Renal cortex interstitium (tissue), 11 donors: ENCODE measurements at regions not wholly inside any gene's neighbourhood (a gene's known extent, or its start where the extent isn't known, plus 50 kb on each side); places are given as distances from the start of the nearest gene placed in this dataset.

ENCODE experiments used
- DNase-seq, 11 donors: peaks; one replicate each; pipeline ENCODE4 v3.0.0-alpha.2; 2013; ENCODE audit warnings: low read depth in 9 of 11, low spot score in 4 of 11; ENCODE audit errors: extremely low read depth in 1 of 11

DNA sequence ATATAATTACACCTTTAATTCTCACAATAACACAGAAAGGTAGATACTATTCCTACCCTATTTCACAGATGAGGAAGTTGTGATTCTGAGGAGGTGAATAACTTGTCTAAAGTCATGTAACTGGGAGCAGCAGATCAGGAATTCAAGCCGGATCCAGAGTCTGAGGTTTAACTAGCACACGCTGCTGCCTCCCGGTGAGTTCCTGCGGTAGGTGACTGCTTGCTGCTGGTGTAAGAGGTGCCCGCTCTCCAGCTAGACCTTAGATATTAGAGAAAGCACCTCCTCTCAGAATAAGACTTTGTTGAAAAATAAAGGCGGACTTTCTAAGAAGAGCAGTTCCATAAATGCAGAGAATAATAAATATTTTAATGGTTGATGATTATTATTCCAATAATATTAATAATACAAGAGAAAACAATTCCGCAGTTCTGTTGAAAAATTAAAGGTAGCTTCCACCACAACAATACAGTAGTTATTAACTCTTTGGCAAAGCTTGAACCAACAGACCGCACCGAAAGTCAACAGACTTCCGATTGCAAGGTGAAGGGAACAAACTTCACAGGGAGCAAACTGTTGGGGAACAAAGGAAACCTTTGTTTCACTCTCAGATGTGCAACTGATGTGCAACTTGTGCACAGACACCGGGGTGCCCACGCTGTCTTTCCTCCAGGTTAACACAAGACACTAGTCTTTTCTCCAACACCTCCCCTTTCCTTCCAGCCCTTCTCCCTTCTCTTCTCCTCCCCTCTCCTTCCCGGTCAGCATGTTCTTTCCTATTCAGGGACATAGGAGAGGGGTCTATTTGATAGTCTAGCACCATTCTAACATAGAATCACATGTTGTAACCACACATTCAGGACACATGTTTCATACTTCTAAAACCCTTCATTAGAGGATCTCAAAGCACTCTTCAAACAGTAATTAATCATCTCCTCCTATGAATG is 73.2 kb upstream of the EGLN3 start:
- DNase-seq: no peak

DNA sequence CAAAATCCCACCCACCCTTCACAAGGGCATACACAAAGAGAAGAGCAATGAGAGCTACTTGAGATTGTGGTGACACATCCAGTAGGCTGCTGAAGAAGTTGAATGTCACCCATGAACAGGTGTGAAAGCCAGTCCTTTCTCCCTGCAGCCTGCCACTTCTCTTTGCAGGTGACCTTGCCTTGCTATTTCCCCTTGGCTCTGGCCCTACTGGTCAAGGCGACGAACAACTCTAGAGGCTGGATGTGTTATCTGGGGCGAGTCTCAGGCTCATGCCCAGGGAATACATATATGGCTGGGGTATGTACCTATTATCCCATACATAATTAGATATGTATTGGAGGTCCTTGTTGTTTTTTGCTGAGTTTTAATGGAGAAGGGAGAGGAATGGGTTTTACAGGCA is 70.2 kb upstream of the EGLN3 start:
- no peak for DNase-seq

DNA sequence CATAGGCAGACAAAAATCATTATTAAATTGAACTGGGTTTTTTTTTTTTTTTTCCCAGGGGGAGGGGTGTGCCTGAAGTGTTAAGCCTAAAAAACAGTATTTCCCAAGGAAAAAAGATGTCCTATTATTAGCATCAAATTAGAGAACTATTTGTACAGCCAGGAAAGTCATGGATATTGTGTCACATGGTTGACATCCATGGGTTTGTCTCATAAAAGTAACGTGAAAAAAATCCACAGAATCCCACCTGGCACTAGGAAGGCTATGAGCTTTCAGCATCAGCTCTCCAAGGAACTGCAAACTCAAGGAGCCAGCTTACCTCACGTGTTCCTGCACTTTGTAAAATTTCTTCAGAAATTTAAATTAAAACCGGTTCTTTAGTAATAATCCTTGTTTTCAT is 69.1 kb upstream of the EGLN3 start:
- no peak for DNase-seq

DNA sequence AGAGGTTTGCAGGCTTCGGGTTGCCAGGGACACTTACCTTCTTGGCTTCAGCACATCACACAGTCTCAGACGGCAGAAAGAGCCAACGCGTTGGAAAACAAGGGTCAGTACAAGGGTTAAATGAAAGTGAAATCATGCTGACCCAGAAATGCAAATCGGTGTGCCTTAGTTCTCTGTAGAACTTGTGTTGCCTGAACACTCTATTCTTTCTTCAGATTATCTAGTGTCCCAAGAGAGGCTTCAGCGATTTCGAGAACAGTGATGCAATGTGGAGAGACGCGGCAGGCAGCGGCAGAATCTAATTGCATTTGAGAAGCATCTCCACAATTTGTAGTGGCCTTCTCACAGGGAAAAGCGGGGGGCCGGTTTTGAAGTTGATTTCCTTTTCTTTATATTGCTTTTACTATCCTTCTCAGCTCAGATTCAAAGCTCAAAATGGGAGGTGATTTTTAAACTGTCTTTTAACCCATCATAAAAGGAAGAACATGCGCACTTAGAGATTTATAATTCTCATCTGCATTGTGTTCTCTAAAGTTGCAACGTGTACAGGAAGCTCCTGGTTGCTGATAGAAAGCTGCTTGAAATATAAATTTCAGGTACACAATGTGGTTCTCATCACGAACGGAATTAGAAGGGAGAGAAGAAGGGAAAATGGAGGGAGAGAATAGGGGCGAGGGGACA is 67.8 kb upstream of the EGLN3 start:
- DNase-seq: no peak

DNA sequence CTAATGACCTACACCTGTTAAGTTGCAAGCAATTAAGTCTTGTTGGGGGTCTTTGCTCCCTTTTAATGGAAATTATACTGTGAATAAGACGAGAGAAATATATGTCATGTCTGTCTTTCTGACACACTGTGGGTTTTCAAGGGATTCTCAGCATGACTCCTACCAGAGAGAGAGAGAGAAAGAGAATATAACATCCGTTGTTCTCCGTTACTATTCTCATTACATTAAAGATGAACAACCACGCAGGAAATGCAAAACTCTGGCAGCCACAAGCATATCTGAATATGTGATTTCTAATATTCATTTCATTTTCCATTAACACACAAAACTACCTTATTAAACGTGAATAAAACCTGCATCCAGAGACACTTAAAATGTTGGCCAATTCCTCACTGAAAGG is 67.3 kb upstream of the EGLN3 start:
- no peak for DNase-seq

DNA sequence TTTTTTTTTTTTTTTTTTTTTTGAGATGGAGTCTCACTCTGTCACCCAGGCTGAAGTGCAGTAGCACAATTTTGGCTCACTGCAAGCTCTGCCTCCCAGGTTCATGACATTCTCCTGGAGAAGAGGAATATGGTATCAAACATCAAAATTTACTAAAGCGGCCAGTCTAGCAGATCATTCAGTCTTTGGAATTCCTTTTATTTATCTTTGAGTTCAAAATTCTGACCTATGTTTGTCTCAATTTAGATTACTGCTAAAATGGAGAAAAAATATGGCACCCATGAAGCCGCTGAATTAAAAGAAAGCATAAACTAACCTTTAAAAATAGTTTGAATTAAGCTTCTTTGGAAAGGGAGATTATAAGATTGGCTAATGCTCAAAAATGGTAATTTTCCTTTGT is 64.5 kb upstream of the EGLN3 start:
- no peak for DNase-seq

DNA sequence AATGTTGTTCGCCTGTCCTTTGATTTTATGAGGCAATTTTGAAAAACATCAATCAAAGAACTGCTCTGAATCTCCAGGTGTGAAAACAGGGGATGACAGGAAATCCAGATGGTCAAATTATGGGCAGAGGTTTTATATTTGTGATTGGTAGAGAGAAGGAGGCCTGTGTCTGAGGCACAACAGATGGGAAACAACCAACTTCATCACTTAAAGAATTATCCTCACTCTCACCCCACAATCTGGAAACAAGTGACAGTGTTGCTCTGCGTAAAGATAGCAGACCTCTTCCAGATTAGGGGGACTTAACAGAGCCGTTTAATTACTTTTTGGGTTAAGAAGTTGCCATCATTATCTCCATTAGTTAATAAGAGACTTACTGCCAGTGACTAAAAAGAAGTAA is 64.1 kb upstream of the EGLN3 start:
- DNase-seq: no peak

DNA sequence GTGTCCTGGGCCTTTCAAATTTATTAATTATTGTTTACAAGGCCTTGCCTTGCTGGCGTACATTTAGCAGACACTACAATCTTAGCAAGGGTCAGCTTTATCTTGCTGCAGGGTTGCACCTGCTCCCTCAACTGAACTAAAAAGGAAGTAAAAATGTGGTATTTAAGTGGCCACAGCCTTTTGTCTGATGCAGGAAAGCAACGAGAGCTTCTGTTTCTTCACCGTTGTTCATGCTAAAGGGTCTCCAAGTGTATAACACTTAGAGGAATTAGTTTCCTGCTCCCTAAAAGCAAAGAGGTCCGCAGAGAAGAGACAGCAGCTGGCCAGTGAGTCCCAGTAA is 62.8 kb upstream of the EGLN3 start:
- DNase-seq: no peak

DNA sequence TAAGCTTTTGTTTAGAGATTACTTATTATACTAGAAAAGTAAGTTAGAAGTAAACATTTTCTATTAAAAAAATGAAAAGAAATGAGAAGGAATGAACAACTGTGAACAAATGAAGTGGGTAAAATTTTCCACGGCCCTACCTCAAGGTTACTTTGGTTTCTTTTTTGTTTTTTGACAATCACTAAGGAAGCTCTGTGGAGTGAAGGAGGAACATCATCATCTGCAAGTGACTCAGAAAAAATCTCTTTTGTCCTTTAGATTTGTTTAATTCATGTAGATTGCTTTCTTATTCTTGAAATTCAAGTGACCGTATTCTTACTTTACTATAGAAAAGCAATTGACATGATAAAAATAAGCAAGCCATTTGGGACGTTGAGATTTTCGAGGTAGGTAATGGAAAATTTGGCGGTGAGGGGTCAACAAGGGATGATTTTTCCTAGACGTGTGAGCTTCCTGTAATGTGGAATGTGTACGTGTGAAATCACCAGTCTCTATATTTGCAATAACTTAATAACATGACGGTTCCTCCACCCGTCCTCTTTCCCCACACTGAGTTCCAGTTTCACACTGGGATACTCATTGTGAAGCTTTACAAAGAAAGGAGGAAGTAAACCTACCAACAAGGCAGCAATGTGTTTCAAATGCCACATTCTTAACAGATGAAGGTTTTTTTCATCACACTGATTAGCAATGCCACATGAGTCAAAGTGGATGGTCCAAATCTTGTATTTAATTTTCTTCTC is 62.3 kb upstream of the EGLN3 start:
- no peak for DNase-seq

DNA sequence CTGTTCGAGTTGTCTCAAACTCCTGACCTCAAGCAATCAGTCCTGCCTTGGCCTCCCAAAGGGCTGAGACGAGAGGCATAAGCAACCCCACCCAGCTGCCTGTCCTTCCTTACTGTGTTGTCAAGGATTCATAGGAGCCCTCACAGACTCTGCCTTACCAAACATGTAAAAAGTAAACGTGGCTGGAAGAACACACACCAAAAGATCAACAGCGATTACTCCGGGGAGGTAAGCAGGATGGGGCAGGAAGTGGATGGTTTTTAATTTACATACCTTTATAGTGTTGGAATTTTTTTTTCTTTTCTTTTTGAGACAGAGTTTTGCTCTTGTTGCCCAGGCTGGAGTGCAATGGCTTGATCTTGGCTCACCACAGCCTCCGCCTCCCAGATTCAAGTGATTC is 61.5 kb upstream of the EGLN3 start:
- DNase-seq: no peak

DNA sequence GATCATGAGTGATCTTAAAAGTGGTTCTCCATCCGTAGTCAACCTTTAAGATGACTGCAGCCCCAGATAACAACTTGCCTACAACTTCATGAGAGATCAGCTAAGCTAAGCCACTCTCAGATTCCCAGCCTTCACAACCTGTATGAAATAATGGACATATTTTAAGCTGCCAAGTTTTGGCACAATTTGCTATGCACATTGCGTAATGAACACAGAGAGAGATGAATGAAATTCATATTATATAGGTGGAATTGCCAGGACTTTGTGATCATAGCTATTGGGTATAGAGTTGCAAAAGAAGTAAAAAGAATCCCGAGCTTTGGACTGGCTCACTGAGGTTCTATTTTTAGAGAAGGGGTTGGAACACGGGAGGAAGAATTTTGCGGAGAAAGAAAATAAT is 59.1 kb upstream of the EGLN3 start:
- DNase-seq: no peak

DNA sequence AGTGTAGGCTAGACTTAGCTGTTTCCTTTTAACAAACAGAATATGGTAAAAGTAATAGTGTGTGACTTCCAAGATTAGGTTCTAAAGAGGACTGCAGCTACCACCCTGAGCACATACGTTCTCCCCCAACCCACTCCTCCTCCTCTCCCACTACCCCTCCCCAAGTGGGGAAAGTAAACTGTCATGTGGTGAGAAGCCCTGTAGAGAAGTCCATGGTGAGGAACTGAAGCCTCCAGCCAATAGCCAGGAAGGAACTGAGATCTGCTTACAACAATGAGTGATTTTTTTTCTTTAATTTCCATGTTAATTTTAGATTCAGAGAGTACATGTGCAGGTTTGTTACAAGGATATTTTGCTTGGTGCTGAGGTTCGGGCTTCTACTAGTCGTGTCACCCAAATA is 57.0 kb upstream of the EGLN3 start:
- no peak for DNase-seq

DNA sequence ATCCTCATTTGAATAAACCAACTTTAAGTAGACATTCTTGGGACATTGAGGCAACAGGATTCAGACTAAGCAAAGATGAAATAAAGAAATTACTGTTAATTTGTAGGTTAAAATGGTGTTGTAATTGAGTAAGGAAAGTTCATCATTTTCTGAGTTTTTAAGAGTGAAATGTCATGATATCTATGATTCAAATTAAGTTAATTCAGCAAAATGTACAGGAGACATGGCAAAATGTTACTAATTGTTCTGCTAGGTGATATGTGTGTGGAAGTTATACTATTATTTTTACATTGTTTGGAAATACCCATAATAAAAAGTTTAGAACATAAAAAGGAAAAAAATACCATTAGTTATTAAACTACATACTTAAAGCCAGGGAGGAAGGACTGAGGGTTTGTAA is 55.0 kb upstream of the EGLN3 start:
- DNase-seq: no peak

DNA sequence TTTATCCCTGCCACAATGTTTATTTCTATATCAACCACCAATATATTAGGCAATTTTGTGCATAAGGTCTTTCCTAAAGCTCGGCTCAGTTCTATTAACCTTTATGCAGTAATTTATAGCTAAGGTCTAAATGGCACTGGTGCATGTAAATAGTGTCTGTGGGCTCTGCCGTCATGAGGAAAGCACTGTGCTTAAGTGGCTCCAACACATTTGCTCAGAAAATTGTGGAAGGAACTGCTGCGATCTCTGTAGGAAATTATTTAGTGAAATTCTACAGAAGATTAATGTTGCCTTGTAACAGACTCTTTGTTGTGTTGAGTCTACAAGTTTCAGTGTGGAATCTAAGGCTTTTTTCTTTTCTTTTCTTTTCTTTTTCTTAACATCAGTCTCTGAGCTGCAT is 54.0 kb upstream of the EGLN3 start:
- no peak for DNase-seq

DNA sequence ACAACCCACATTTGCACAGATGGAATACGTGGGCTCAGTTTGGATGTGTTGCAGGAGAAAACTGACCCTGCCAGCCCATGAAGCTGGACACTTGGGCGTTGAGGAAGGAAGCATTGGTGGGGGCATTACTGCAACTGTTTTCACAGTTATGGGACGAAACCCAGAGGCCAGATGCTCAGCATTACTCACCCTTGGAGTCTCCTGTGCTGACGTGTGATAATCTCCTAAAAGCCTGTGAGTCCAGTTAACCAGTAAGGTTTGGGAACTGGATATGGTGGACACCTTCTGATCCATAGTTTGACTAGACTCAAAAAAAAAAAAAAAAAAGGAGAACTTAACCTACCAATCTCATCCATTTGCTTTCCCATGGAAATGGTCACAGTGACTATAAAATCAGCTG is 52.8 kb upstream of the EGLN3 start:
- DNase-seq: no peak

DNA sequence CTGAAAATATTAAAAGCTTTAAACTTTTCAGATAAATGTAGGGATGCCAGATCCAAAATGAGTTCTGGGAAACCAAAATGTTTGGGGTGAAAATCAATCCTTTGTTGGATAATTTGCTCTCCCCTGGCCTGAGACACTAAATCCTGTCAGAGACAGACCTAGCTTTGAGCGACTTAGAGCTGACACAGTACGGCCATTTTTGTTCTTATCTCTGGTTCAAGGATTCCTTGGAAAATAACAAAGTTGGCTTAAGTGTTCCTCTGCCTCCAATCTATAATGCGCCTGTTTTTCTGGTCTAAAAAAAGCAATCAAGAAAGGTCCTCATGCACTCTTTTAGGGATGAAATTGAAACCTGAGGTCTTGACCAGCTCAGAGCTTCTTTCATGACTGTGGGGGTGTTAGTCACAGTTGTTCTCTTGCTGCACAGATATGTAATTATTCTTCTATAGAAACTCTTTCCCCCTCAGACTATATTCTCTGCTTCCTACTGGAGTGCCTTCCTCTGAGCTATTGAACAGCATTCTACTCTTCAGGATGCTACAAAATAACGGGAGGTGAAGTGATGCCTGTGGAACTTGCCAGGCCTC is 52.3 kb upstream of the EGLN3 start:
- DNase-seq: no peak
